HG02884 (cell line): ENCODE measurements at regions not wholly inside any gene's neighbourhood (a gene's known extent, or its start where the extent isn't known, plus 50 kb on each side); places are given as distances from the start of the nearest gene placed in this dataset.

Source experiments
- ATAC-seq: cut with Tn5 transposase; IDR thresholded peaks from one replicate; pipeline ENCODE4 v1.9.1; 2021; ENCODE audit warnings: mild to moderate bottlenecking, moderate library complexity; ENCODE audit not compliant: unreplicated experiment

- no peak for ATAC-seq
These were observed 192.1 kb upstream of the KLF14 start for GRCh38 chr7:130926001-130926691.

- no peak for ATAC-seq
These were observed 193.1 kb upstream of the KLF14 start for GRCh38 chr7:130927062-130927461.

- ATAC-seq: no peak
These were observed 193.6 kb upstream of the KLF14 start for GRCh38 chr7:130927564-130927963.

DNA sequence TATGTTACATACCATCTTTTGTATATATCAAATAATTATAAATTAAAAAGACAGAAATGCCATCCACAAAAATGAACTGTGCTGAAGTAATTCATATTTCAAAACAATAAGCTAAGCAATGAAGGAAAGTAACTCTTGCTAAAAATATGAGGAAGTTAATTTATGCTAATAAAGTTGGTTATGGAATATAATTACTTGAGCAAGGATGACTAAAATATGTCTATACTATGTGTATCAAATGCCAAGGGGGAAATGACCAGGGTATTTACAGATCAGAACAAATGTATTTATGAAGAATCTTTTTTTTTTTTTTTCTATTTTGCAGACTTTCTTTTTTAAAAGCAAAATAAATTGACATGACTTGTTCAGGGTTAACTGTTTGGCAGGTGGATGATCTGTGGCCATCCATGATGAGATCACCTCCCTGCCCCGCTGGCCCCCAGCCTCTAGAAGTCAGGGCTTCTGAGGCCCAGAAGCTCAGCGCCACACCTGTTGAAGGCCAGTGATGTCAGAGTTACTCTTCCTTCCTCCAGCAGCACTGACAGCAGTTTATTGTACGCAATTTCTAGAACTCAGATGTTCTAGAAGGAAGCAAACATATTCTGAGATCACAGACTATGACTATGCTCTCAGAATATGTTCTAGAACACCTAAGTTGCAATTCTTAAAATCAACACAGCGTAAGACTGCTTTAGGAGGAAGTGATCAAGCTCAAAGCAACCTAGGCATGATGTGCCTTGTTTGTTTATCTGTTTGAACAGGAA lies 196.1 kb upstream of the KLF14 start:
- no peak for ATAC-seq

- ATAC-seq: no peak
These were observed 196.7 kb upstream of the KLF14 start for GRCh38 chr7:130930681-130931080.

- ATAC-seq: no peak
These were observed 197.4 kb upstream of the KLF14 start for GRCh38 chr7:130931423-130931822.

GRCh38 chr7:130932088-130932487 lies 198.1 kb upstream of the KLF14 start:
- ATAC-seq: no peak

GRCh38 chr7:130932667-130933432 lies 198.8 kb upstream of the KLF14 start:
- ATAC-seq: no peak

DNA sequence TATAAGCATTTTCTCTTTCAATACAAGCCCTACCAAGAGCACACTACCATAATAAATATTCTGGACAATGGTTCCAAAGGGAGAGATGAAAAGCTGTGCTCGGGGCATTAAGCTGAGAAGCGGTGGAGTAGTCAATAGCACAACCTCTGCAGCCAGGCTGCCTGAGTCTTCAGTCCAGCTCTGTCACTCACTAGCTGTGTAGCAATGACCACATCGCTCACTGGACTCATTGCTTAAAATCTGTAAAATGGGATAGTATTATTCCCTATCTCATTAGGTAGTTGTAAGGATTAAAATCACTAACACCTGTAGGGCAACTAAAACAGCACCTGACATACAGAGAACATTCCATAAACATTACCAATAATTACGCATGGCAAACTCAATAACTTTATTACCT lies 199.9 kb upstream of the KLF14 start:
- ATAC-seq: no peak

DNA sequence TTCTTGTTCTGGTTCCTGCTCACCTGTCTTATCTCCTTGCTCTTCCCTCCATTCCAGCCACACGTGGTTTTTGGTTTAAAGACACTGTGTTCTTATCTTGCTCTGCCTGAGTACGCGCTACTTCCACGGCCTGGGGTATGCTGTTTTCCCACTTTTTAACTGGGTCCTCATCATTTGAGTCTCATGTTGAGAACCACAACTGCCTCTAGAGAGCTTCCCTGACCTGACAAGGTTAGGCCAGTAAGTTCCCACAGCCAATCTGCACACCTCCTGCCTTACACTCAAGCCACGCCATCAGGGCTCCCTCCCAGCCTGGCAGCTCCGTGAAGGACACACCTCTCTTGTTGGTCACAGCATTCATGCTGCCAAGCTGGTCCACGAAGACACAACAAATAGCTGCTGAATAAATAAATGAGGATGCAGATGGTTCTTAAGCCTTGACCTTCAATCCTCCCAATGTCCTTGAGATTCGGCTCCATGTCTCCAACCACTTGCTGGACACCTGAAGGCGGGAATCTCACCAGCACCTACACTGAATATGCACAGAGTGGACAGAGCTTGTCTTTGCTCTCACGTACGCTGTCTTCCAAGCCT lies 201.7 kb upstream of the KLF14 start:
- no peak for ATAC-seq

GRCh38 chr7:130936202-130936931 lies 202.4 kb upstream of the KLF14 start:
- ATAC-seq: no peak

DNA sequence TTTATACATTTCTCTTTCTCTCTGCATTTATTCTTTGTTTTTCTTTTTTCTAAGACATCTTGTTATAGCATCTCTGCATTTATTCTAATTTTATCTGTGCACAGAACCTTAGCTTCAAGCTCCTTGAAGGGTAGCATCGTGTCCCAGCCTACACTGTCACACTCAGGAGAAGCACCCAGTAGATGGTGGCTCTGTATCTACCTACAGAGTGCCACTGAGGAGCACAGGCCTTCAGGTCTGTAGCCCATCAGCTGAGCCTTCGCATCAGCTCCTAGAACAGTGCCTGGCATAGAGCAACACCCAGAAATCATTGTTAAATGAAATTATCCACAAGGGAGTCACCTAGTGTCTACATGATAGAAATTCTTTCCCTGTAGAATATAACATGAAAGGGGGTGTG lies 203.0 kb upstream of the KLF14 start:
- no peak for ATAC-seq

- no peak for ATAC-seq
These were observed 203.8 kb upstream of the KLF14 start for GRCh38 chr7:130937830-130938229.

GRCh38 chr7:130938661-130939060 lies 204.7 kb upstream of the KLF14 start:
- no peak for ATAC-seq

DNA sequence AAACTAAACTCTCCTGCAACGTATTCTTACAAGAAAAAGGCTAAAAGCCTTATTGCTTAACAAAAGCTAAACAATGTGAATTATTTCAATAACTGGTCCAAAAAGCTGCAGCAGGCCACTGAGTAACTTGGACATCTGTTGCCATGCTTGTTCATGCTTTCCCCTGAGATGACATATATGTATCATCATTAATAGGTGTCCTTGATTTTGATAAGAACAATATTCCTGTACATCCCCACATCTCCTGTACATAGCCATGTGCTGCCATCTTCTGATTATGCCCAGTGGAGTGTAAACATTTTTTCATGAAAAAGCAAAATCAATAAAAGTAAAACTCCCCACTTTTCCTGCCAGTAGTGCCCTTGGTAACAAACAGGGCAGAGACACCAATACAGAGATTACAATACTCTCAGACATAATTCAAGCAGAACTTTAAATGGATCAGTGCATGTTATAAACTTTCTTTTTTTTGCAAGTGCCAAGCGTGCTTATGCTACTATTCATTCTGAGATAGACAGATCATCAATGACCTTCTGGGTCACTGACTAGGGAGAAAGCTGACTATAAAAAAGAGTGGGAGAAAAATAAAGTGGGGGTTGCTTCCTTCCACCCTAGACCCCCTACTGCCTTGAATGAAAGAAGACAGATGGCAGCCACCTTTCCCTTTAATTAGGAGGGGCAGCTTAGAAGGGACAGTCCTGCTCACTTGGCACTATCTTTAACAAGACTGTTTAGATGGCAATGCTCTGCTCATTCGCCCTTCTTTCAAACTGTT lies 205.5 kb upstream of the KLF14 start:
- ATAC-seq: no peak

- ATAC-seq: no peak
These were observed 206.3 kb upstream of the KLF14 start for GRCh38 chr7:130940326-130940725.

DNA sequence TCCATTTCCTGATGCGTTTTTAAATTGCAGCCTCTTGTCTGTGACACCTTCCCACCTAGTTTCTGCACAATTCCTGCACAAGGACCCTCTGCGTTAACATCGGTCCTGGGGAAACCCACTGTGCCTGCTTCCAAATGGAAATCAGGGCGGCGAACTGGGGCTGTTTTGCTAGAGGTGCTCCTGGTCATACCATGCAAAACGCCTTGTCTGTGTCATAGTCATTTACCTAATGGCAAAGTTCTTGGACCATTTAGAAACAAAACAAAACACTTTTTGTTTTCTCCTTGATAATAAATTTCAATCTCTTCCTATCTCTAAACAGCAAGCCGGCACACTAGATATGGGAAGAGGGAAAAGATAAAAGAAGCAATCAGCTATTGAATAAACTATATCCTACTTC lies 206.9 kb upstream of the KLF14 start:
- ATAC-seq: no peak

- no peak for ATAC-seq
These were observed 207.6 kb upstream of the KLF14 start for GRCh38 chr7:130941322-130942210.
